ENCODE measurements at regions not wholly inside any gene's neighbourhood (a gene's known extent, or its start where the extent isn't known, plus 50 kb on each side); places are given as distances from the start of the nearest gene placed in this dataset.

DNA sequence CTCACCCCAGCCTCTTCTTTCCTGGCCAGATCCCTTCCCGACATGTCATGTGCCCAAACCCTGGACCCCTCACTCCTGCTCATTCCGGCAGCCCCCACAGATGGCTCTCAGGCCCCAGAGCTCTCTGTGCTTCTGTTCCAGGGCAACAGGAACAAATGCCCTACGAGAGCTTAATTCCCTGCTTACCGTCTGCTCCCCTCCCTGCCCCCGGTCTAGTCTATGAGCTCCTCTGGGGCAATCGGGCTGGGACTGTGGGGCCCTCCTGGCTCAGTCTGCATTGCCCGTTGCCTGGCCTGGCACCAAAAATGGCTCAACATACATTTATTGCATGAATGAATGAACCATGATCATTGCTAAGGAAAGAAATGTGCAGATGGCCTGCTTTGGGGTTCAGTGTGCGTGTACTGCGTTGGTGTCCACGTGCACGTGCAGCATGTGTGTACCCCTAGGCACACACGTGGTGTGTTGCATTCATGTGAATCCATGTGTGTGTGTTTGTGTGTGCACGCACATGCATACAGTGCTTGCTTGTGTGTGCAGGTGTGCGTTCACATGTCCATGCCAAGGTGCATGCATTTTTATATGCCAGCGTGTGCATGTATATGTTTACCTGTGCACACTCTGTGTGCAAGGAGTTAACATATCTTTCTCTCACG is 201.2 kb upstream of the IER5L start:
- no peak for DNase-seq

DNA sequence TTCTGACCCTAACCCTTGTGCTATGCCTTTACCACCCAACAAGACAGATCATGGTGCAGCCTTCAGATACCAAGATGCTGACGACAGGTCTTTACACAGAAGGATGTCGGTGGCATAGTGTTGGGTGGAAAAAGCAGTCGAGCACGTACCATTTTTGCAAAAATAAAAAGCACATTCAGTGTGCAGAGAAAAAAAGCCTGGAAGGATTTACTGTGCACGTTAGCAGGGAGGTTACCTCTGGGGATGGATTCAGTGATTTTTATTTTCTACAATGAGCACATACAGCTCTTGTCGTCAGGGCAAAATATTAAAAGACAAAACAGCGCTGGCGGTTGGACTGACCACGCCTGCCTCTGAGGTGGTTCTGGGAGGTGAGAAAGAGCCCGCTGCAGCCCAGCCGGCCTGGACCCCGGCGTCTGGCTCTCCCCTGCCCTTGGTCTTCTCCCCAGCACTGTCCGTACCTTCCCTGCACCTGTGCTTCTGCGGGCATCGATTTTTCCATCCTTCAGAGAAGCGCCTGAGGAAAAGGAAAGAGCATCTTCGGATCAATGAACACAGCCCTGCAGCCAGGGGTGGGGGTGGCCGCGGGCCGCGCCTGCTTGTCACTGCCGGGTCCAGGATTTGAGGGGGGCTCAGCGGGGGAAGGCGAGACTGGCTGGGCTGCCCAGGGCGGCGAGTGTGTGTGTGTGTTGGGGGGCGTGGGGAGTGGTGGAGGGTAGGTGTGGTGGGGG is 200.0 kb upstream of the IER5L start:
- DNase-seq: no peak

DNA sequence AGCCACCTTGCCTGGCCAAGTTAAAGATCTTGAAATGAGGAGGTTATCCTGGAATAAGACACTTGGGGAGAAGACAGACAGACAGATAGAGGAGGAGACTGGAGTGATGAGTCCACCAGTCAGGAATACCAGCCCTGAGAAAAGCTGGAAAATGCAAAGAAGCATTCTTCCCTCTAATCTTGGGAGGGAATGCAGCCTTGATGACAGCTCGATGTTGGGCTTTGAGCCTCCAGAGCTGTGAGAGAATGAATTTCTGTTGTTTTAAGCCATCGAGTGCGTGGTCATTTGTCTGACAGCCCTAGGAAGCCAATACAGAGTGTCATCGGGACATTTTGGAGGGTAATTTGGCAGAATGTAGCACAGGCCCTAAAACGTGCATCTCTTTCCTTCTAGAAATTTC is 199.1 kb upstream of the IER5L start:
- DNase-seq: no peak

DNA sequence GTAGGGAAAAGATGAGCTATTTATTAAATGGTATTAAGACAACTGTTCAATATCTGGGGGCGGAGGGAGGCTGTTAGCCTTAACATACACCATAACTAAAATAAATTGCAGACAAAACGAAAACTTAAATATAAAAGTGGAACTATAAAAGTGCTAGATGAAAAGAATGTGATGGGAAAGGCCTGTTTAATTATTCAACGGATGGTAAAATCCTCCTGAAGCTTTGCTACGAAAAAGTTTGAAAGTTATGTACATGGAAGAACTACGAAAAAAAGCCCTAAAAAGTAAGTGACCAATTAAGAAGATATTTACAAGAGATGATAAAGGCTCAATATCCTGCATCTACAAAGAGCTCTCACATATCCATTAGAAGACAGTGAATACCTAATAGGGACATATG is 197.8 kb upstream of the IER5L start:
- DNase-seq: no peak

DNA sequence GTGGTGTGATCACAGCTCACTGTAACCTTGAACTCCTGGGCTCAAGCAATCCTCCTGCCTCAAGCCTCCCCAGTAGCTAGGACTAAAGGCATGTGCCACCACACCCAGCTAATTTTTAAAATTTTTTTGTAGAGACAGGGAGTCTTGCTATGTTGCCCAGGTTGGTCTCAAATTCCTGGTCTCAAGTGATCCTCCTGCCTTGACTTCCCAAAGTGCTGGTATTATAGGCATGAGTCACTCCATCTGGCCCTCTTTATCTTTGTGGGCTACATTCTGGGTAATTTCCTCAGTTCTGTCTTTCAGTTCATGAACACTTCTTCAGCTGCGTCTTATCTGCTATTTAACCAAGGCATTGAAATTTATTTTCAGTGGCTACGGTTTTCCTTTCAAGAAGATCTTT is 196.6 kb upstream of the IER5L start:
- no peak for DNase-seq

DNA sequence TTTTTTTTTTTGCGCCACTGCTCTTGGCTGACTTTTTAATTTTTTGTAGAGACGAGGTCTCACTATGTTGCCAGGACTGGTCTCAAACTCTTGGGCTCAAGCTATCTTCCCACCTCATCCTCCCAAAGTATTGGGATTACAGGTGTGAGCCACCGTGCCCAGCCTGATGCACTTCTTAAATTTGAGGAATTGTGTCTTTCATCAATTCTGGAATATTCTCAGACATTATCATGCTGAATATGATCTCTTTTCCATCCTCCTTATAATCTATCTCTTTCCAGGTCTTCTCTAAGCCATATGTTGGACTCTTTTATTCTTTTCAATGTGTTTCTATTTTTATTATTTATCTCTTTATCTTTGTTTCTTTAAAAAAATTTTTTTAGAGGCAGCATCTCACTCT is 196.2 kb upstream of the IER5L start:
- DNase-seq: no peak

DNA sequence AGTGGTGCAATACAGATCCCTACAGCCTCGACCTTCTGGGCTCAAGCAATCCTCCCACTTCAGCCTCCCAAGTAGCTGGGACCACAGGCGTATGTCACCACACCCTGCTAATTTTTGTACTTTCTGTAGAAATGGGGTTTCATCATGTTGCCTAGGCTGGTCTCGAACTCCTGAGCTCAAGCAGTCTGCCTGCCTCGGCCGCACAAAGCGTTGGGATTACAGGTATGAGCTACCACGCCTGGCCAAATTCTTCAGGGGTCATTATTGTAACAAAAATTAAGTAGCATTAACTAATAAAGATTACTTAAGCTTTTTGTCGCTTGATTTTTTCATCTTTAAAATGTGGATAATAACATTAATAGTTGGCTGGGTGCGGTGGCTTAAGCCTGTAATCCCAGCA is 195.3 kb upstream of the IER5L start:
- no peak for DNase-seq

DNA sequence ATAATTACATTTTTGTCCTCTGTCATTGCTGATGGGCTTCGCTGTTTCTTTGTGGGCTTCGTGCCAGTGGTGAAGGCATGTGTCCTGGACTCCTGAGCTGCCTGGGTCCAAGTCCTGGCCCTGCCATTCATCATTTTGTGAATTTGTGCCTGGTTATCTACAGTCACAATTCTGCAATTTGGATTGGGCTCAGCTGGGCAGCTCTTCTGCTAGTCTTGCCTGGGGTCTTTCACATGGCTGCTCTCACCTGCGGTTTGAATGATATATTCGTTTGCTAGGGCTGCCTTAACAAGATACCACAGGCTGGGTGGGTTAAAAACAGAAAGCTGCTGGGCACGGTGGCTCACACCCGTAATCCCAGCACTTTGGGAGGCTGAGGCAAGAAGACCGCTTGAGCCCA is 192.7 kb upstream of the IER5L start:
- DNase-seq: no peak

DNA sequence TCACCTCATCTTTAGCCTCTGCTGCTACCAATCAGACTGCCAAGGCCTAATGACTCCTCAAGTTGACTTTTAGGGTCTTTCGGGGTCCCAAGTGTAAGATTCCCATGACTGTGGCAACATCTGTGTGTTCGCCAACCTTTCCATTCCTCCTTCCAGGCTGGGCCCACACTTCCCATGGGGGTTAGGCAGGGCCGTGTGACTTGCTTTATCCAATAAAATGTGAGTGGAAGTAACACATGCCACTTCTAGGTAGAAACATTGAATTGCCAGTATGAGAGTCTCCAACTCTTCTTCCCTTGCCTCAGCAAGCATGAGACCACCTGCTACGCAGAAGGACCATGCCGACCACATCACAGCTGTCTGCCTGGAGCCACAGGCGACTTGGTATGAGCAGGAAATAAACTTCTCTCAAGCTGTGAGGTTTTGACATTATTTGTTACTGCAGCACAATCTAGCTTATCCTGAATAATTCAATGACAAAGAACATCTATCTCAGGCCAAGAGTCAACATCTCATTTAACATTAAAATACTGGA is 190.4 kb upstream of the IER5L start:
- no peak for DNase-seq

DNA sequence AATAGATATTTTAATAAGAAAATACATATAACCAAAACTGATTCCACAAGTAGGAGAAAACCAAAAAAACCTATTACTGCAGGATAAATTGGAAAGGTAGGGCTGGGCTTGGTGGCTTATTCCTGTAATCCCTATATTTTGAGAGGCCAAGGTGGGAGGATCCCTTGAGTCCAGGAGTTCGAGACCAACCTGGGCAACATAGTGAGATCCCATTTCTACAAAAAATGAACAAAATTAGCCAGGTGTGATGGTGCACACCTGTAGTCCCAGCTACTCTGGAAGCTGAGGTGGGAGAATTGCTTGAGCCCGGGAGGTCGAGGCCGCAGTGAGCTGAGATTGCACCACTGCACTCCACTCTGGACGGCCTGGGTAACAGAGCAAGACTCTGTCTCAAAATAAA is 189.2 kb upstream of the IER5L start:
- no peak for DNase-seq

DNA sequence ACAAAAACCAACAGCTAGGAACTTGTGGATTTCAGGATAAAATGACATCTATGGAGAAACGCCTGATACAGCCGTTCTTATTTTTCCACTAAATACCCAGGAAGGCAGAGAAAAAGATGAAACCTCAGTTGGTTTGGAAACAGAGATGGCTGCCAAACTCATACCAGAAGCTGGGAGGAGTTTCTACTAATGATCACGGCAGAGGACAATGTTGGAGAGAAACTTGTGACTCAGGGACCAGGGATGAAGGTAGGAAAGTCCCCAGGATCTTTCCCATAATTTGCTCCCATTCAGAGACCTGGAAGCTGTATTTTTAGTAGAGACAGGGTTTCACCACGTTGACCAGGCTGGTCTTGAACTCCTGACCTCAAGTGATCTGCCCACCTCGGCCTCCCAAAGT is 187.1 kb upstream of the IER5L start:
- no peak for DNase-seq

DNA sequence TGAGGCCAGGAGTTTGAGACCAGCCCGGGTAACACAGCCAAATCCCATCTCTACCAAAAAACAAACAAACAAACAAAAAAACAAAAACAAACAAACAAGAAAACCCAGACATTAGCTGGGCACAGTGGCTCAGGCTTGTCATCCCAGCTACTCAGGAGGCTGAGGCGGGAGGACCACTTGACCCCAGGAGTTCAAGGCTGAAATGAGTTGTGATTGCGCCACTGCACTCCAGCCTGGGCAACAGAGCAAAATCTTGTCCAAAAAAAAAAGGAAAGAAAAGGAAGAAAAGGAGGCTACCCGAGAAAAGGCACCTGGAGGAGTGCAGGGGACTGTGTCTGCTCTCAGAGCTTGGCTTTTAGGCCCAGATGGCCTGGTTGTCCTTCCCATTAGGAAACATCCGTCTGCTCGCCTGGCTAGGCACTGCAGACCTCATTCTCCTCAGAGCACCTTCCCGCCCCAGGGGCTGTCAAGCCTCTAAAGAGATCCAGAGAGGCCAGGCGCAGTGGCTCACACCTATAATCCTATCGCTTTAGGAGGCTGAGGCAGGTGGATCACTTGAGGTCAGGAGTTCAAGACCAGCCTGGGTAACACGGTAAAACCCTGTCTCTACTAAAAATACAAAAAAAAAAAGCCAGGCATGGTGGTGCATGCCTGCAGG is 185.3 kb upstream of the IER5L start:
- DNase-seq: no peak

DNA sequence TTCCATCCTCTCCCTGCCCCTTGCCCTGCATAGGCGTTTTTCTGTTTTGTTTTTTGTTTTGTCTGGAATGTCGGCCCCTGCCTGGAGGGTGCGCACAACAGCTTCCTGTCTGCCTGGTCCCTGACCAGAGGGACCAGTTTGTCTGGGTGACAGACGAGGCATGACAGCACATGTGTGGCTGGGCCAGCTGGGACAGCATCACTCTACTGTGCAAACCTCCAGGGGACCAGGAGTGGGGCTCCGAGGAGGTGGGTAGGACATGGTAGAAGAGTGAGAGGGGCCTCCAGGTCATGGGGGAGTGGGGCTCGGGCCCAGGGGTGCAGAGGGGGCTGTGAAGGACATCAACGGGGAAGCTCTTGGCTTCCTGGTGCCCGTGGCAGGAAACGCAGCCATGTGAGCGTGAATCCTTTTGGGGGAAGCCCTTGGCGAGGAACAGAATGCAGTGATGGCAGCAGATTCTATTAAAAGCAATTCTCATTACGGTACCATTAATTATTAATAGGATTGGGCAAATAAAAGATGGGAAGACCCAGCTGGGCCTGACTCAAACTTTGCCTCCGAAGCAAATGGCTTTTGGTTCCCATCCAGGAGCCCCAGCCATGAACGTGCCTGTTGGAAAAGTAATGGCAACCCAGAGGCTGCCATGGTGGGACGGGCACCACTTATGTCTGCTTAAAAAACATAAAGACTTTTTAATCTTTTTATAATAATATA is 184.4 kb upstream of the IER5L start:
- DNase-seq: no peak

DNA sequence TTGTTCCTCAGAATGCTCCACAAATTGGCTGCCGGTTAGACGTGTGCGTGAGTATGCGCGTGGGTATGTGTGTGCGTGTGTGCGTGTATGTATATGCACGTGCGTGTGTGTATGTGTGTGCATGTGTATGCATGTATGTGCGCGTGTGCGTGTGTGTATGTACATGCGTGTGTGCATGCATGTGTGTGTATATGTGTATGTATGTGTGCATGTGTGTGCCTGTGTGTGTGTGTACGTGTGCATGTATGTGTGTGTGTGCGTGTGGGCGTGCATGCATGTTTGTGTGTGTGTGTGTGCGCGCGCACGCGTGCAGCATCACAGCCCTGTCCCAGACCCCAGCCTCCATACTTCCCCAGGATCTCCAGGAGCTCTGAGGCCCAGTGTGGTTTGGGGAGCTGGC is 183.1 kb upstream of the IER5L start:
- no peak for DNase-seq

DNA sequence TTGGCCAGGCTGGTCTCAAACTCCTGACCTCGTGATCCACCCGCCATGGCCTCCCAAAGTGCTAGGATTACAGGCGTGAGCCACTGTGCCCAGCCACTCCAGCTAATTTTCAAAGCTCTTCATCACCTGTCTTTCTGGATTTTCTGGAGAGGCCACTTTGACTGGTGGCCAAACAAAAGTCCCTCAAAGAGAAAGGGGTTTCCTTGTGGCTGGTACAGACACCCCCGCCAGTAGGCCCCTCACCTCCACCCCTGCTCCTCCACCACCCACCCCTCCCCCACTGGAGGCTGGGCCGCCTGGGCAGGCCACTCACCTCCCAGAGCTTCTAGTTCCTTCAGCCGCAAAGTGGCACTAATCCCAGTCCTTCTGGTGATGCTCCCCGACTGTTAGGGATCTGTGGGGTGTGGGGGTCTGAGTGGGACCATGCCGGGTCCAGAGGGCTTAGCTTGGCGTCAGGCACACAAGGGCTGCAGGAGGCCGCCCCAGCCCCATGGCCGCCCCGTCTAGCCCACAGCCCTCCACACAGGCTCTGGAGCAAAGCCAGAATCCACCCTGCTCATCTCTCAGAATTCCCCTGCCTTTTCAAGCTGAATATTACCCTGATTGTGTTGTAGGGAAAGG is 182.0 kb upstream of the IER5L start:
- no peak for DNase-seq

DNA sequence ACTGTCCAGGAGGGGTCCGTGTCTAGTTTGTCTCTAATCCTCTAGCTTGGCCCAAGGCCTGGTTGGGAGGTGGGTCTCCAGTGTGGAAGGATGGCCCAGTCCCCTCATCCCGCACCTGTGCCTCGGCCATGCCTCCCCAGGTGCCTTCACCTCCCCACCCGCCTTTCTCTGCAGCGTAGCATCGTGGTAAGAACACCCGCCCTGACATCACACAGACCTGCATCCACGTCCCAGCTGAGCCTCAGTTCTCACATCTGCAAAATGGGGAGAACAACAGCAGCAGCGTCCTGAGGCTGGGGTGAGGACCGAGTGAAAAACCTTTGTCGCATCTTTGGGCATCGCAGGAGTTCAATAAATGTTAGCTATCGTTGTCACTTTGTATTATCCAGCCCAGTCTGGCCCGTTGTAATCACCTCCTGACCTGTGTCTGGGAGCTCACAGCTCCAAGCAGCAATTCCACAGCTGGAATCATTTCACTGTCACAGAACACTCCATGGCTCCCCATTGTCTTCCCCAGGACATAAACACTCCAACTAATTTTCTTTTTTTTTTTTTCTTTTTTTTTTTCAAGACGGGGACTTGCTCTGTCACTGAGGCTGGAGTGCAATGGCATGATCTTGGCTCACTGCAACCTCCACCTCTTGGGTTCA is 181.2 kb upstream of the IER5L start:
- DNase-seq: no peak

DNA sequence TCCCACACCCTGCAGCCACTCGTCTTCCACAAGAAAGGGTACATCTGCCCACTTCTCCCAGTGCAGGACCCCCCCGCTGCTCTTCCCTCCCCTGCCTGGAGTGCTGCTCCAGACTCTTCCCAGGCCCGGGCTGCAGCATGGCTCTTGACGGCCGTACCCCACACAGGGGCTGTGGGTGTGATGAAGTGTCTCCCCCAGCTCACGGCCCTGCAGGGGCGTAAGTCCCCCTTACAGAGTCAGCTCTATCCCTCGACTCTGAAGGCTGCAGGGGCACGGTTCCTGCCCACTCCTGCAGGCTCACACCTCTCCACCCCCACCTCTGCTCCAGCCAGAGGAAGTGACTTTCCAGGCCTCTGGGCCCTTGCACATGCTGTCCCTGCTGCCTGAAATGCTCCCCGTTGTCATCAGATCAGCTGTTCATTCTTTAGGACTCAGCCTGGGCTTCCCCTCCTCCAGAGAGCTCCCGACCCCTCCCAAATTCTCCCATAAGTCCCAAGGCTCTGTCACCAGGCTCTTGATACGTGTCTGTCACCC is 180.6 kb upstream of the IER5L start:
- no peak for DNase-seq

DNA sequence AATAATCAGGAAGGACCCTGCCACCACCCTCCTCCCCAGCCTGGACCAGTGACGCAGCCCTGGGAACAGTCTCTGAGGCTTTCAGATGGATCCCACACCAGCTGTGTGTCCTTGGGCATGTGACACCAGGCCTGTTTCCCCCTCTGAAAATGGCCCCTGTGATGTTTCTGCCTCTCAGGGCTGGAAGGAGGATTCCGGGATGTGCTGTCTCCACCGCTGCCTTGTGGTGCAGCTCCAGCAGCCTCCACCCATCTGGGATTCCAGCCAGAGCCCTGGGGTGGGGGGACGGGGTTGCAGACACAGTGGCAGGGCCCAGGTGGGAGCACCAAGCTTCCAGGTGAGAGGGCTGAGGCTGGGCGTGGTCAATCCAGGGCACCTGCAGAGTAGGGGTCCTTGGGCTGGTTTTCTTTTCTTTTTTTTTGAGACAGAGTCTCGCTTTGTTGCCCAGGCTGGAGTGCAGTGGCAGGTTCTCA is 179.7 kb upstream of the IER5L start:
- no peak for DNase-seq

DNA sequence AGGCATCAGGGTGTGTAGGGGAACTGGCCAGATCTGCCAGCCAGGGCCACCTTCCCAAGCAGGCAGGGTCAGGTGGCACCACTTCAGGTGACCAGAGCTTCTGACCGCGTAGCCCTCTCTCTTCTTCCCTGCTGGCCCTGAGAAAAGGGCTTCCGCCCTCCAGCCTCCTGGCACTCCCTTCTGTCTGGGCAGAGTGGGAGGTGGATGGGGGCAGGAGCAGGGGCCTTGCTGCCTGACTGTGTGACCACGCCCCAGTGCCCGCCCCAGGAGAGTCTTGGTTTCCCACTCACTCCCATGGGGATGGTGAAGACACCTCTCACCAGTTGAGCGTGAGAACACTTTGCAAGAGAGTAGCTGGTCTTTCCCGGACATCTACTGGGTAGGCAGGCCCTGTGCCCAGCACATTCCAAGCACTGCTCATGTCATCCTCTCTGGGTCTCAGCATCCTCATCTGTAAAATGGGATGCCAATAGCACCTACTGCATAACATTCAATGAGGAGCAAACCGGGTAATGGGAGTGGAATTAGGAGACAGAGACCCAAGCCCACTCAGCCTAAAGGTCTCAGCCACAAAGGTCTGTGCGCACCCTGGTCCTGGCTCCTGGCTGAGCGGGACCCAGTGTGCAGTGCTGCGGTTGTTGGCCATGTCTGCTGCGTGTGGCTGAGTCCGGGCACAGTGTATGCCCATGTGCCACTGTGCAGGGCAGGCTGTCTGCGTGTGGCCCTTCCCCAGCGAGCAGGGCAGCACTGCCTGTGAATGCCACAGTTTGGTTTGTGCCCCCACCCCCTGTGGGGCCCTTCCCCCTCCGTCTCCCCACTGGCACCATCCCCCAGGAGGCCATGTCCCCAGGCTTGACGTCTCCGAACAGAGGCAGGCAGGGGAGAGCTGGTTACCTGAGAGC is 179.1 kb upstream of the IER5L start:
- no peak for DNase-seq

DNA sequence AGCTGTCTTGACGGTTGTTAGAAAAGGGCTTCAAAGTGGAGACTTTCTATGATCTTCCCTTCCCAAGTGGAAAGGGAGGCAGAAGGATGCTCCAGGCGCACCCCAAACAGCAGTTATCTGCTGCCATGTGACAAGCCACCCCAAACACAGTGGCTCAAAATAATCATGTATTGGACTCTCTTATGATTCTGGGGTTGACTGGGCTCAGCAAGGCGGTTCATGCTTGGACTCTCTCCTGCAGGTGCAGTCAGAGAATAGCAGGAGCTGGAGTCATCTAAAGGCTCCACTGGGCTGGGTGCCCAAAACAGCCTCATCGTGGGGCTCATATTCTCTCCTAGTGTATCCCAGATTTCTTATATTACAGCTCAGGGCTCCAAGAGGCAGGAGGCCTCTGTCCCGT is 177.6 kb upstream of the IER5L start:
- DNase-seq: no peak

DNA sequence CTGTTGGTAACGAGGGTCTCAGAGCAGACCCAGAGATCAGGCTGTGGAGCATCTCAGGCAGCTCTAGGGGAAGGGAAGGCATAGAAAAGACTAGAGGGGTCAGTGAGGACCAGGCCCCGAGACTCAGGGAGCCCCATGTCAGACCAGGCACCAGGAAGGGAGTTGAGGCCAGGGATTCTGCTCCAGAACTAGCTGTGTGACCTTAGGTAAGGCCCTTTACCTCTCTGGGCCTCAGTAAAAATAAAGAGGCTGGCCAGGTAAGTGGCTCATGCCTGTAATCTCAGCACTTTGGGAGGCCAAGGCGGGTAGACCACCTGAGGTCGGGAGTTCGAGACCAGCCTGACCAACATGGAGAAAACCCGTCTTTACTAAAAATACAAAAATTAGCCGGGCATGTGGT is 176.4 kb upstream of the IER5L start:
- no peak for DNase-seq
